Smooth muscle cell (in vitro differentiated cells): ENCODE measurements at regions not wholly inside any gene's neighbourhood (a gene's known extent, or its start where the extent isn't known, plus 50 kb on each side); places are given as distances from the start of the nearest gene placed in this dataset.

Experiments used
- DNase-seq: peaks from one replicate; lab custom pipeline; 2025; ENCODE audit not compliant: unreplicated experiment; lab: John Stamatoyannopoulos, UW
- H2AFZ ChIP-seq: fragments of 200-600 bp; sonication (generic); 2 replicates; pipeline ENCODE4 v1.6.0; 2016; ENCODE audit warnings: antibody characterized with exemption, low read depth, mild to moderate bottlenecking
- H3F3A ChIP-seq: fragments of 200-600 bp; sonication (generic); 2 replicates; pipeline ENCODE4 v1.6.0; 2017; ENCODE audit warnings: antibody characterized with exemption, low read depth
- H3K27ac ChIP-seq: fragments of 200-600 bp; sonication (generic); 2 replicates; pipeline ENCODE4 v1.5.1; 2016; ENCODE audit warnings: low read depth, mild to moderate bottlenecking
- H3K27me3 ChIP-seq: fragments of 200-600 bp; sonication (generic); 2 replicates; pipeline ENCODE4 v1.6.1; 2016; ENCODE audit warnings: low read depth, mild to moderate bottlenecking
- H3K36me3 ChIP-seq: fragments of 200-600 bp; sonication (generic); 2 replicates; pipeline ENCODE4 v1.5.1; 2016; ENCODE audit warnings: low read depth
- H3K4me1 ChIP-seq: fragments of 200-600 bp; sonication (generic); 2 replicates; pipeline ENCODE4 v1.5.1; 2016; ENCODE audit warnings: low read depth
- H3K4me2 ChIP-seq: fragments of 200-600 bp; sonication (generic); 2 replicates; pipeline ENCODE4 v1.6.0; 2016; ENCODE audit warnings: mild to moderate bottlenecking
- H3K4me3 ChIP-seq: fragments of 200-600 bp; sonication (generic); 2 replicates; pipeline ENCODE4 v1.5.1; 2016; ENCODE audit warnings: mild to moderate bottlenecking
- H3K79me2 ChIP-seq: fragments of 200-600 bp; sonication (generic); 2 replicates; pipeline ENCODE4 v1.6.0; 2016; ENCODE audit warnings: low read depth, mild to moderate bottlenecking
- H3K9ac ChIP-seq: fragments of 200-600 bp; sonication (generic); 2 replicates; pipeline ENCODE4 v1.6.0; 2016; ENCODE audit warnings: low read depth
- H3K9me3 ChIP-seq: fragments of 200-600 bp; sonication (generic); replicated peaks from 2 replicates; pipeline ENCODE4 v1.5.1; 2016; ENCODE audit warnings: low read depth
- H4K20me1 ChIP-seq: fragments of 200-600 bp; sonication (generic); 2 replicates; pipeline ENCODE4 v1.6.0; 2016; ENCODE audit warnings: low read depth
- CTCF ChIP-seq: fragments of 200-600 bp; sonication (generic); IDR thresholded peaks from 2 replicates; pipeline ENCODE4 v1.5.1; 2017; ENCODE audit warnings: borderline replicate concordance, mild to moderate bottlenecking, antibody characterized with exemption; ENCODE audit not compliant: insufficient read depth, poor library complexity, severe bottlenecking
- WGBS: methylation state at CpG from one replicate; pipeline ENCODE4 v1.1.7; 2016; ENCODE audit warnings: low lambda C conversion rate; 5-methylcytosine and 5-hydroxymethylcytosine counted together

- DNase-seq = no peak
- no peaks in the 10 kb centered on the region for H4K20me1 ChIP-seq
- H3K36me3 ChIP-seq = no peaks in the 10 kb centered on the region
- H2AFZ ChIP-seq = no peak overlapping the region
- H3K27me3 ChIP-seq = no peaks in the 10 kb centered on the region
- WGBS = 90% methylated on average over 2 of the region's 2 CpGs
- H3K9me3 ChIP-seq = no peaks in the 10 kb centered on the region
- H3K27ac ChIP-seq = no peak overlapping the region
- H3F3A ChIP-seq = no peaks in the 10 kb centered on the region
- TF ChIP-seq CTCF = no peak
- H3K4me2 ChIP-seq = no peak overlapping the region
- no peak overlapping the region for H3K9ac ChIP-seq
- no peaks in the 10 kb centered on the region for H3K79me2 ChIP-seq
- no peaks in the 10 kb centered on the region for H3K4me1 ChIP-seq
- H3K4me3 ChIP-seq = no peak overlapping the region
Observed at GRCh38 chr13:38496917-38497316, 147.3 kb downstream of the UFM1 start.

- no peak overlapping the region for H3K9ac ChIP-seq
- no peaks in the 10 kb centered on the region for H3K9me3 ChIP-seq
- no peaks in the 10 kb centered on the region for H3K36me3 ChIP-seq
- no peaks in the 10 kb centered on the region for H3K4me1 ChIP-seq
- H3K4me3 ChIP-seq = no peak overlapping the region
- 92% methylated on average over 5 of the region's 5 CpGs for WGBS
- no peak for DNase-seq
- no peaks in the 10 kb centered on the region for H4K20me1 ChIP-seq
- no peak for TF ChIP-seq CTCF
- H3K4me2 ChIP-seq = no peak overlapping the region
- no peaks in the 10 kb centered on the region for H3K79me2 ChIP-seq
- H3F3A ChIP-seq = no peaks in the 10 kb centered on the region
- H2AFZ ChIP-seq = no peak overlapping the region
- no peak overlapping the region for H3K27ac ChIP-seq
- H3K27me3 ChIP-seq = no peaks in the 10 kb centered on the region
Observed at GRCh38 chr13:38498271-38498670, 148.6 kb downstream of the UFM1 start.

- no peak overlapping the region for H3K9ac ChIP-seq
- H3K79me2 ChIP-seq = no peaks in the 10 kb centered on the region
- H3K4me1 ChIP-seq = no peaks in the 10 kb centered on the region
- H2AFZ ChIP-seq = no peak overlapping the region
- H3K9me3 ChIP-seq = no peaks in the 10 kb centered on the region
- H3K27ac ChIP-seq = no peak overlapping the region
- H3K4me2 ChIP-seq = no peak overlapping the region
- no peak for TF ChIP-seq CTCF
- H3F3A ChIP-seq = no peaks in the 10 kb centered on the region
- no peak overlapping the region for H3K4me3 ChIP-seq
- H4K20me1 ChIP-seq = no peaks in the 10 kb centered on the region
- WGBS = 90% methylated on average over 1 of the region's 1 CpG
- no peaks in the 10 kb centered on the region for H3K27me3 ChIP-seq
- no peak for DNase-seq
- H3K36me3 ChIP-seq = no peaks in the 10 kb centered on the region
Observed at GRCh38 chr13:38514575-38514974, 164.9 kb downstream of the UFM1 start.

- Histone ChIP-seq H3K36me3 (no peaks in the 10 kb centered on the region), H2AFZ (no peak overlapping the region), H3K4me1 (no peaks in the 10 kb centered on the region), H3K27me3 (no peaks in the 10 kb centered on the region), H3K9me3 (no peaks in the 10 kb centered on the region), H4K20me1 (no peaks in the 10 kb centered on the region), H3K4me2 (no peak overlapping the region), H3K79me2 (no peaks in the 10 kb centered on the region), H3K27ac (no peak overlapping the region), H3K4me3 (no peak overlapping the region), H3K9ac (no peak overlapping the region), H3F3A (no peaks in the 10 kb centered on the region)
- no peak for DNase-seq
- TF ChIP-seq CTCF = no peak
- WGBS = 93% methylated on average over 4 of the region's 4 CpGs
Observed at GRCh38 chr13:38518328-38518727, 168.5 kb upstream of the FREM2 start.
